ENCODE measurements at regions not wholly inside any gene's neighbourhood (a gene's known extent, or its start where the extent isn't known, plus 50 kb on each side); places are given as distances from the start of the nearest gene placed in this dataset.

- TF ChIP-seq, protein P1, sequence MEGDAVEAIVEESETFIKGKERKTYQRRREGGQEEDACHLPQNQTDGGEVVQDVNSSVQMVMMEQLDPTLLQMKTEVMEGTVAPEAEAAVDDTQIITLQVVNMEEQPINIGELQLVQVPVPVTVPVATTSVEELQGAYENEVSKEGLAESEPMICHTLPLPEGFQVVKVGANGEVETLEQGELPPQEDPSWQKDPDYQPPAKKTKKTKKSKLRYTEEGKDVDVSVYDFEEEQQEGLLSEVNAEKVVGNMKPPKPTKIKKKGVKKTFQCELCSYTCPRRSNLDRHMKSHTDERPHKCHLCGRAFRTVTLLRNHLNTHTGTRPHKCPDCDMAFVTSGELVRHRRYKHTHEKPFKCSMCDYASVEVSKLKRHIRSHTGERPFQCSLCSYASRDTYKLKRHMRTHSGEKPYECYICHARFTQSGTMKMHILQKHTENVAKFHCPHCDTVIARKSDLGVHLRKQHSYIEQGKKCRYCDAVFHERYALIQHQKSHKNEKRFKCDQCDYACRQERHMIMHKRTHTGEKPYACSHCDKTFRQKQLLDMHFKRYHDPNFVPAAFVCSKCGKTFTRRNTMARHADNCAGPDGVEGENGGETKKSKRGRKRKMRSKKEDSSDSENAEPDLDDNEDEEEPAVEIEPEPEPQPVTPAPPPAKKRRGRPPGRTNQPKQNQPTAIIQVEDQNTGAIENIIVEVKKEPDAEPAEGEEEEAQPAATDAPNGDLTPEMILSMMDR (IDR thresholded peaks at IDR 0.05; ENCODE audit: insufficient read depth, low read length, missing control alignments) = no peak
- ChIA-PET CTCF (no interaction called here), POLR2A (no interaction called here)
- DNase-seq (ENCODE audit: low read depth, low spot score) = no peak
- no peak overlapping the region for H3K4me3 ChIP-seq (ENCODE audit: low read depth, low read length)
These were observed 800.5 kb downstream of the LRFN5 start for GRCh38 chr14:42407153-42407552.

GRCh38 chr14:42391146-42391834 lies 784.6 kb downstream of the LRFN5 start:
- POLR2A ChIA-PET = no interaction called here
- TF ChIP-seq, protein P1 (IDR thresholded peaks at IDR 0.05; ENCODE audit: insufficient read depth, low read length, missing control alignments) = no peak
- CTCF ChIA-PET = no interaction called here
- DNase-seq (ENCODE audit: low read depth, low spot score) = no peak
- no peak overlapping the region for H3K4me3 ChIP-seq (ENCODE audit: low read depth, low read length)

DNA sequence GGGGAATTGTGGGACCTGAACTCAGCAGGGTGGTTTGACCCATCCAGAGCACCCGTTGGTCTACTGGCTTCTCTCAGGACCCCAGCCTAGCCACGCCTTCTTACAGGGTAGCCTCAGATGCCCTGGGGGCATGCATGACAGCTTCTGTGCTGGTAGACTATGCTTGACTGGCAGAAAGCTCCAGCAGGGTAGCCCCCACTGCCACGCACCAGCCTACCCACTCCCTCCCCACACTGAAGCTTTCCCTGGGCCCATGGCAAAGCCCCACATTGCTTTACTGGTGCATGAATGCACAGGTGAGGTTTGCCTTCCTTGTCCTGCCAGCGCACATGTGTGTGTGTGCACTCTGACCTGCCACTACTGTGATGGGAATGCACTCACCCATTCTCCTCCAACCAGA lies 772.2 kb downstream of the LRFN5 start:
- CTCF ChIA-PET = no interaction called here
- TF ChIP-seq, protein P1 (IDR thresholded peaks at IDR 0.05; ENCODE audit: insufficient read depth, low read length, missing control alignments) = no peak
- POLR2A ChIA-PET = no interaction called here
- DNase-seq (ENCODE audit: low read depth, low spot score) = no peak
- H3K4me3 ChIP-seq (ENCODE audit: low read depth, low read length) = no peak overlapping the region

DNA sequence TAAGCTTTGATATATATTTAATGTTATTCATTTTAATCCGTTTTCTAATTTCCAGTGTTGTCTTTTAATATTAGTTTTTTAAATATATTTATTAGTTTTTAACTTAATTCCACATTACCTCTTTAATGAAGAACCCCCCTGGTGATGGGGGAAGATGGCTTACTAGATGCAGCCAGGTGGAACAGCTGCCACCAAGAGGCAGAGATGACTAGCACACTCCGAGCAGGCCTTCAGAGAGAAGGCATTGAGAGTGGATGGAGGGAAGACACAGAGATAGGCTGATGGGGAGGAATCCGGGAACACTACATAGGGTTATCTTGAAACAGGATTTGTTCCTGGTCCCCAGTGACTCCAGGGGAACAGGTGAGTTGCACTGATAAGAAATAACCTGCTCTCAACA lies 771.6 kb downstream of the LRFN5 start:
- POLR2A ChIA-PET = no interaction called here
- CTCF ChIA-PET = no interaction called here
- no peak overlapping the region for H3K4me3 ChIP-seq (ENCODE audit: low read depth, low read length)
- no peak for DNase-seq (ENCODE audit: low read depth, low spot score)
- TF ChIP-seq, protein P1 (IDR thresholded peaks at IDR 0.05; ENCODE audit: insufficient read depth, low read length, missing control alignments) = no peak

- TF ChIP-seq, protein P1 (IDR thresholded peaks at IDR 0.05; ENCODE audit: insufficient read depth, low read length, missing control alignments) = no peak
- no peak for DNase-seq (ENCODE audit: low read depth, low spot score)
- CTCF ChIA-PET = no interaction called here
These were observed 767.7 kb downstream of the LRFN5 start for GRCh38 chr14:42374332-42374731.

GRCh38 chr14:42370056-42370455 lies 763.4 kb downstream of the LRFN5 start:
- no peak overlapping the region for H3K4me3 ChIP-seq (ENCODE audit: low read depth, low read length)
- CTCF ChIA-PET = no interaction called here
- no peak for DNase-seq (ENCODE audit: low read depth, low spot score)
- POLR2A ChIA-PET = no interaction called here
- TF ChIP-seq, protein P1 (IDR thresholded peaks at IDR 0.05; ENCODE audit: insufficient read depth, low read length, missing control alignments) = no peak

More at GRCh38 chr14:42374332-42374731, 767.7 kb downstream of the LRFN5 start:
- H3K4me3 ChIP-seq (ENCODE audit: low read depth, low read length) = no peak overlapping the region
- POLR2A ChIA-PET = no interaction called here
